Prostate gland (tissue), 2 donors: ENCODE measurements at regions not wholly inside any gene's neighbourhood (a gene's known extent, or its start where the extent isn't known, plus 50 kb on each side); places are given as distances from the start of the nearest gene placed in this dataset.

Experiments
- CTCF ChIP-seq, 4 experiments: fragments of 200-600 bp in 2 of 4; fragments of 450-650 bp in 2 of 4; sonication (generic) in 2 of 4; IDR thresholded peaks; 1 replicate in 3 of 4; 2 replicates in 1 of 4; pipeline ENCODE4 v1.5.1; 2016 to 2019; ENCODE audit warnings: antibody characterized with exemption in 4 of 4, mild to moderate bottlenecking in 2 of 4, moderate library complexity in 2 of 4
- POLR2A ChIP-seq: fragments of 450-650 bp; IDR thresholded peaks from one replicate; pipeline ENCODE4 v1.6.1; 2016; ENCODE audit warnings: antibody characterized with exemption, mild to moderate bottlenecking

- TF ChIP-seq CTCF (IDR thresholded peaks at IDR 0.05): no peak
- no peak for TF ChIP-seq POLR2A
Measured at GRCh38 chr10:22850541-22850940, 77.3 kb upstream of the ARMC3 start.
